ENCODE measurements at regions not wholly inside any gene's neighbourhood (a gene's known extent, or its start where the extent isn't known, plus 50 kb on each side); places are given as distances from the start of the nearest gene placed in this dataset.

- no peak overlapping the region for H3K23ac ChIP-seq (ENCODE audit: low read depth, low read length)
- H4K20me1 ChIP-seq (ENCODE audit: insufficient read depth, low read length) = no peaks in the 10 kb centered on the region
- POLR2A ChIA-PET (ENCODE audit: unreplicated experiment) = no interaction called here
- H3K4me2 ChIP-seq (ENCODE audit: low read depth, low read length) = no peak overlapping the region
- in situ Hi-C loops (cut with MboI; ENCODE audit: low sequenced_read_pairs) = no loop called here
- H2BK15ac ChIP-seq (ENCODE audit: low read depth, low read length) = no peak overlapping the region
- H3K9ac ChIP-seq (ENCODE audit: low read depth, low read length) = no peak overlapping the region
- intact Hi-C loops (cut with micrococcal nuclease) = no loop called here
- no TSS peak for BruUV-seq (replicated peaks)
- H3K4me3 ChIP-seq (ENCODE audit: insufficient read depth, low read depth, low read length) = no peak overlapping the region
- no peak overlapping the region for H2AK9ac ChIP-seq (replicated peaks; ENCODE audit: low read depth, low read length, poor library complexity)
- H3K4ac ChIP-seq (ENCODE audit: low read depth, low read length) = no peak overlapping the region
- H3K27ac ChIP-seq (ENCODE audit: insufficient read depth, low read length) = no peak overlapping the region
- 0 out of 2 replicates have a peak, but pooled peaks cover 3% of the 10 kb centered on the region for H3K4me1 ChIP-seq (ENCODE audit: control insufficient read depth, insufficient read depth, low read length)
- peak; percentile 23 for DNase-seq
- H3K18ac ChIP-seq (ENCODE audit: low read depth, low read length) = no peak overlapping the region
- ATAC-seq (ENCODE audit: low read depth) = no peak
- H2BK5ac ChIP-seq (ENCODE audit: low read depth, low read length, poor library complexity, severe bottlenecking) = no peak overlapping the region
- H4K91ac ChIP-seq (ENCODE audit: insufficient read depth, low read depth, low read length) = no peak overlapping the region
- dilution Hi-C loops (cut with HindIII; ENCODE audit: low sequenced_read_pairs, unreplicated experiment) = no loop called here
- no peak overlapping the region for H3K56ac ChIP-seq (ENCODE audit: extremely low read depth, insufficient read depth, low read length)
- H3K9me1 ChIP-seq (ENCODE audit: insufficient read depth, low read length) = peaks cover 3% of the 10 kb centered on the region; the same call in 1 of the 2 replicates
- TF ChIP-seq BHLHE40 (IDR thresholded peaks at IDR 0.05; ENCODE audit: low read depth, low read length) = no peak
- no peak for TF ChIP-seq USF2 (IDR thresholded peaks at IDR 0.05; ENCODE audit: low read depth, low read length)
- TF ChIP-seq RFX5 (IDR thresholded peaks at IDR 0.05; ENCODE audit: low read depth, low read length) = no peak
- TF ChIP-seq CHD1 (IDR thresholded peaks at IDR 0.05; ENCODE audit: low read depth, low read length) = no peak
- no peak for TF ChIP-seq MXI1 (IDR thresholded peaks at IDR 0.05; ENCODE audit: borderline replicate concordance, low read depth, low read length)
- no peak for TF ChIP-seq CTCF (conservative IDR thresholded peaks at IDR 0.05; ENCODE audit: low read depth, low read length)
- no peak for TF ChIP-seq MAFK (IDR thresholded peaks at IDR 0.05; ENCODE audit: low read depth, low read length)
- TF ChIP-seq MAZ (IDR thresholded peaks at IDR 0.05; ENCODE audit: borderline replicate concordance, low read depth, low read length) = no peak
- no peak for TF ChIP-seq RAD21 (IDR thresholded peaks at IDR 0.05; ENCODE audit: low read length)
- H3K36me3 ChIP-seq (ENCODE audit: control insufficient read depth, insufficient read depth, low read length) = no peaks in the 10 kb centered on the region
- no peak overlapping the region for H4K8ac ChIP-seq (ENCODE audit: low read depth in 2 of 2, low read length in 2 of 2)
- no peak overlapping the region for H4K5ac ChIP-seq (ENCODE audit: low read depth, low read length)
- no peaks in the 10 kb centered on the region for H3K27me3 ChIP-seq (ENCODE audit: control insufficient read depth, insufficient read depth, low read length)
- H3K9me3 ChIP-seq (ENCODE audit: control insufficient read depth, insufficient read depth, low read length) = no peaks in the 10 kb centered on the region
- CTCF ChIA-PET = interaction anchor here (1.0 kb wide), 1 partner anchor 364 kb away, joined by 3 read pairs; no protein-coding TSS in a partner anchor
- no peak overlapping the region for H2BK20ac ChIP-seq (ENCODE audit: low read depth, low read length)
- no CpG with 5 or more reads among the region's 1 CpG for WGBS, 2 experiments (ENCODE audit: extremely low coverage in 2 of 2, insufficient read length in 1 of 2)
- no peak overlapping the region for H2AK5ac ChIP-seq (ENCODE audit: low read depth, low read length)
- H3K79me1 ChIP-seq (ENCODE audit: low read depth in 1 of 2, low read length in 2 of 2) = no peaks in the 10 kb centered on the region
- no peak overlapping the region for H2AFZ ChIP-seq (replicated peaks; ENCODE audit: low read length, poor library complexity)
- no peak overlapping the region for H3K14ac ChIP-seq (replicated peaks; ENCODE audit: low read depth, low read length)
- no peak overlapping the region for H2BK120ac ChIP-seq (ENCODE audit: low read depth, low read length)
Measured at GRCh38 chr7:12025246-12025645, 185.8 kb upstream of the TMEM106B start.
